Breast epithelium (tissue), 4 donors: ENCODE measurements at regions not wholly inside any gene's neighbourhood (a gene's known extent, or its start where the extent isn't known, plus 50 kb on each side); places are given as distances from the start of the nearest gene placed in this dataset.

Experiments used
- DNase-seq, 2 donors: peaks; one replicate each; pipeline ENCODE4 v3.0.0-alpha.2; 2019; ENCODE audit warnings: low spot score in 2 of 2
- H3K27ac ChIP-seq, 2 donors: fragments of 200-600 bp; sonication (generic) in 1 of 2; one replicate each; pipeline ENCODE4 v1.5.1; 2016 to 2019; ENCODE audit warnings: mild to moderate bottlenecking in 1 of 2
- H3K27me3 ChIP-seq, 2 donors: fragments of 200-600 bp; sonication (generic) in 1 of 2; one replicate each; pipeline versions ENCODE4 v1.5.1 to v1.6.0; 2017 to 2019; ENCODE audit warnings: control low read depth in 1 of 2, mild to moderate bottlenecking in 1 of 2
- H3K36me3 ChIP-seq: fragments of 200-600 bp; one replicate; pipeline ENCODE4 v1.5.1; 2019
- H3K4me1 ChIP-seq, 2 donors: fragments of 200-600 bp; sonication (generic); one replicate each; pipeline ENCODE4 v1.5.1; 2016 to 2019; ENCODE audit warnings: control low read depth in 1 of 2
- H3K4me3 ChIP-seq, 3 donors: fragments of 200-600 bp; sonication (generic); 1 replicate in 2 of 3; 2 replicates in 1 of 3; pipeline ENCODE4 v1.5.1; 2016 to 2019; ENCODE audit warnings: mild to moderate bottlenecking in 3 of 3, moderate library complexity in 2 of 3
- H3K9me3 ChIP-seq, 2 donors: fragments of 200-600 bp; sonication (generic) in 1 of 2; one replicate each; pipeline ENCODE4 v1.5.1; 2016 to 2019; ENCODE audit warnings: control low read depth in 1 of 2
- POLR2A ChIP-seq: fragments of 450-650 bp; IDR thresholded peaks from one replicate; pipeline ENCODE4 v1.6.1; 2016; ENCODE audit warnings: antibody characterized with exemption, mild to moderate bottlenecking, moderate library complexity
- POLR2AphosphoS5 ChIP-seq, 3 donors: sonication (generic); formaldehyde crosslinking; IDR thresholded peaks; one replicate each; pipeline ENCODE4 v1.6.1; 2017; ENCODE audit warnings: antibody characterized with exemption in 3 of 3
- intact Hi-C: fragments of 100-400 bp; cut with DNase I; formaldehyde crosslinking; loops from one replicate; pipeline ENCODE4 v1.15.1; 2023; ENCODE audit warnings: low total_unique reads
- TF ChIP-seq, protein P1 (sequence below), 3 donors: fragments of 450-650 bp; IDR thresholded peaks; one replicate each; pipeline ENCODE4 v1.5.1; 2016 to 2017; ENCODE audit warnings: antibody characterized with exemption in 3 of 3, mild to moderate bottlenecking in 3 of 3, moderate library complexity in 3 of 3

DNA sequence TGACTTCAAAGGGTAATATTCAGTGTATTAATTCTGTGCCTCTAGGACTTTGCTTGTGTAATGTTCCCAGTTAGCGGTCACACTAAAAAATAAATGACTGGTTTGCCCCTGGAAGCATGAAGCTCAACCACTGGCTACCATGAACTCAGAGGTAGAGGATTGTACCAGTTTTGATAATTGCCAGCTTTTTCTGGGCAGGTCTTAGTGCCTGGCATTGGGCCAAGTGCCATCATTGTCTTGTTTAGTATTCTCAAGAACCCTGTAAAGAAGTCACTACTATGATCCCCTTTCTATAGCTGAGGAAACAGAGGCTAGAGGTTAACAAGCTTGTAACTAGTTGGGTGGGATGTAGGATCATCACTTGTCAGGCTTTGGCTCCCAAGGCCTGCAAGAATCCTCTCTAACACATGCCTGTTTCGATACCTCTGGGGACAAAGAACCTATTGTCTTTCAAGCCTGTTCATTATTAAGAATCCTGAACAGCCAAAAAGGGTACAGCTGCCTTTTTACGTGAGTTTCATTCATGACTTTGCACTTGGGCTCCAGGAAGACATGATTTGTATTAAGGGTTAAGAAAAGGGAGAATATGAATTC lies 121.9 kb upstream of the JUN start:
- intact Hi-C loops, result no loop called here
- Histone ChIP-seq H3K4me3 (no peak overlapping the region), H3K4me1 (no peaks in the 10 kb centered on the region), H3K27me3 (no peaks in the 10 kb centered on the region), H3K27ac (peak overlapping the region; percentile 98 to 99), H3K9me3 (no peaks in the 10 kb centered on the region), H3K36me3 (no peaks in the 10 kb centered on the region)
- TF ChIP-seq POLR2A, result no peak
- TF ChIP-seq POLR2AphosphoS5 (IDR thresholded peaks at IDR 0.05), result no peak
- TF ChIP-seq, protein P1, sequence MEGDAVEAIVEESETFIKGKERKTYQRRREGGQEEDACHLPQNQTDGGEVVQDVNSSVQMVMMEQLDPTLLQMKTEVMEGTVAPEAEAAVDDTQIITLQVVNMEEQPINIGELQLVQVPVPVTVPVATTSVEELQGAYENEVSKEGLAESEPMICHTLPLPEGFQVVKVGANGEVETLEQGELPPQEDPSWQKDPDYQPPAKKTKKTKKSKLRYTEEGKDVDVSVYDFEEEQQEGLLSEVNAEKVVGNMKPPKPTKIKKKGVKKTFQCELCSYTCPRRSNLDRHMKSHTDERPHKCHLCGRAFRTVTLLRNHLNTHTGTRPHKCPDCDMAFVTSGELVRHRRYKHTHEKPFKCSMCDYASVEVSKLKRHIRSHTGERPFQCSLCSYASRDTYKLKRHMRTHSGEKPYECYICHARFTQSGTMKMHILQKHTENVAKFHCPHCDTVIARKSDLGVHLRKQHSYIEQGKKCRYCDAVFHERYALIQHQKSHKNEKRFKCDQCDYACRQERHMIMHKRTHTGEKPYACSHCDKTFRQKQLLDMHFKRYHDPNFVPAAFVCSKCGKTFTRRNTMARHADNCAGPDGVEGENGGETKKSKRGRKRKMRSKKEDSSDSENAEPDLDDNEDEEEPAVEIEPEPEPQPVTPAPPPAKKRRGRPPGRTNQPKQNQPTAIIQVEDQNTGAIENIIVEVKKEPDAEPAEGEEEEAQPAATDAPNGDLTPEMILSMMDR (IDR thresholded peaks at IDR 0.05), result no peak
- DNase-seq, result no peak

DNA sequence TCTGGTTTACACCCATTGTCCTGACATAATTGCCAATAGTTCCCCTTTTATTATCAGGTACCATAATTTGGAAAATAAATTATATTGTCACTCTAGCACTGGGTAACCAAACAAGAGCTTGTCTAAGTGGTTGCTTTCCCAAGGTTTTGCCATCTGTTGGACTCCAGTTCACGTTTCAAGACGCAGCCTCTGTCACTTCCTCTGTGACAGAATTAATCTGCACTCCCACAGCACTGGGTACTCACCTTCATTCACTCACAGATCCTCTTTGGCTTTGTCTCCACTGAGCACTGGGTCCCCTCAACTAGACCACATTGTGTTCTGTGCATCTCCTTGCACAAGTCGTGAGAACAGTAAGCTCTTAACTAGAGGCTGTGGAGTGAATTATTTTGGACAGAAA lies 123.6 kb upstream of the JUN start:
- no peaks in the 10 kb centered on the region for H3K27me3 ChIP-seq
- intact Hi-C loops, result no loop called here
- DNase-seq, result no peak
- no peak overlapping the region for H3K4me3 ChIP-seq
- no peak overlapping the region for H3K27ac ChIP-seq
- TF ChIP-seq, protein P1 (IDR thresholded peaks at IDR 0.05), result no peak
- TF ChIP-seq POLR2A, result no peak
- TF ChIP-seq POLR2AphosphoS5 (IDR thresholded peaks at IDR 0.05), result no peak
- H3K9me3 ChIP-seq, result no peaks in the 10 kb centered on the region
- H3K4me1 ChIP-seq, result no peaks in the 10 kb centered on the region
- H3K36me3 ChIP-seq, result no peaks in the 10 kb centered on the region

DNA sequence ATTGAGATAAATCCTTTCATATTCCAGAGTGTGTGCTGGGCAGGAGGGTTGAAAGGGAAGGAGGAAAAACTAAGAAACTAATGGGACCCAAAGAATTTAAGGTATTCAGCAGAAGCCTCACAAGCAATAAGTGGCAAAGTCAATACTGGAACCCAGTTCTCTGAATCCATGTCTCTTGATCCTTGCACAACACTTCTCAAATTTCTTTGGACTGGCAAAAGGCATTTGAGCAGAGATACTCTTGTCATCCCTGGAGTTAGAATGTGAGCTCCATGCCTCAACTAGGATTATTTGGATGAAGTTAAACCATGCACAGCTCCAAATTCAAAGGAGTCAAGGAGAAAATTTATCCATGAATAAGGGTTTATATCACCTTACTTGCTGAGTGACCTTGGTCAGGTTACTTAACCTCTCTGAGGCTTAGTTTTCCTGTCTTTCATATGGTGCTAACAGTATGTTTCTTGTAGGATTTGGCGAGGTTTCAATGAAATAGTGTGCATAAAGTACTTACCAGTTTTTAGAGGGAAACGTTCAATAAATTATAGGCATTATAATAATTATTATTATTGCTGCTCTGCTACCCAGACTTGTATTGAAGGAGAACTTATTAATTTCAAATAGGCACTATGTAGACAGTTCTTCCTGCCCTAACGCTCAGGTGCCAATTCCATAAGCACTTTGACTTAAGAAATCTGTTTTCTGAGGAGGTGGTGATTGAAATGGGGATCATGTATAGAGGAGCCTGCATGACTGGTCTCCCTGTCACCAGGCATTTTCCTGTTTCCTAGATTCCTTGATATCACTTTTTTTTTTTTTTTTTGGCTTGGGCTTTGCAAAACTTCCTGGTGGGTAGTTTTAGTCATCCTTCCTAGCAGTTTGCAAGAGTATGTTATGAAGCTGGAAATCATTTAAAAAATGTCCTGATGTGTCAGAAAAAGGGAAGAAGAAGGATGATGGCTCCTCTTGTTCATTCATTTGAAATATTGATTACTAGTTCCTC lies 125.0 kb upstream of the JUN start:
- H3K4me1 ChIP-seq, result no peaks in the 10 kb centered on the region
- no peak for TF ChIP-seq POLR2A
- TF ChIP-seq, protein P1 (IDR thresholded peaks at IDR 0.05), result no peak
- no peak for TF ChIP-seq POLR2AphosphoS5 (IDR thresholded peaks at IDR 0.05)
- H3K4me3 ChIP-seq, result no peak overlapping the region
- H3K9me3 ChIP-seq, result no peaks in the 10 kb centered on the region
- H3K27me3 ChIP-seq, result no peaks in the 10 kb centered on the region
- no peak for DNase-seq
- no peaks in the 10 kb centered on the region for H3K36me3 ChIP-seq
- intact Hi-C loops, result no loop called here
- H3K27ac ChIP-seq, result no peak overlapping the region

DNA sequence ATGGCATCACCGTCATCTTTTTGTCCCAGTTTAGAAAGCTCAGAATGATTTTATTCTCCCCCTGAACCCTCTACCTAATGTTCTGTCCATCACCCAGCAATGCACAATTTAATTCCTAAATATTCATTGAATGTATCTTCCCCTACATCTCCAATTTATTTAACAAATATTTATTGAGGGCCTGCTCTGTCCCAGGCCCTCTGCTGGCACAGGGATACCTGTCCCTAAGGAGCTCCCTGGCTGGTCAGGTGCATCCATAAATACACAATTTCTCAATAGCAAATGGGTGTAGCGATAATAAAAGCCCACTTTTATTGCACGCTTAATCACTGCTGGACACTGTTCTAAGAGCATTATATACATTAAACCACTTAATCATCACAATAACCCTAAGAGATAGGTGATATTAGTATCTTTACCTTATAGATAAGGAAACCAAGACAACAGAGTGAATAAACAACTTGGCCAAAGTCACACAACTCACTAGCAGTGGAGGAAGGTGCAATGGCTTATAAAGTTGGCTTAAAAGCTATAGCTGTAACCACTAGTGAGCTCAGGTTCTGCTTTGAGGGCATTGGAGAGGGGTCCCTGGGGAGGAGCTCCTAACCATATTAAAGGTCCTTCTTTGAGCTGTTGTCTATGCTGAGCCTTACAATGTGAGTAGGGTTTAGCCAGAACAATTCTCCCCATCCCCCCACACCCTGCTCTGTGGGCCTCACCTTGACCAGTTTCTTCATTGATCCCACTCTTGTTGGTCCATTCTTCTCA lies 126.3 kb upstream of the JUN start:
- intact Hi-C loops, result no loop called here
- H3K4me1 ChIP-seq, result no peaks in the 10 kb centered on the region
- no peaks in the 10 kb centered on the region for H3K36me3 ChIP-seq
- no peak overlapping the region for H3K4me3 ChIP-seq
- no peaks in the 10 kb centered on the region for H3K27me3 ChIP-seq
- TF ChIP-seq POLR2A (no peak), POLR2AphosphoS5 (IDR thresholded peaks at IDR 0.05) (no peak)
- TF ChIP-seq, protein P1 (IDR thresholded peaks at IDR 0.05), result no peak
- H3K9me3 ChIP-seq, result no peaks in the 10 kb centered on the region
- no peak for DNase-seq
- no peak overlapping the region for H3K27ac ChIP-seq
